ENCODE measurements at regions not wholly inside any gene's neighbourhood (a gene's known extent, or its start where the extent isn't known, plus 50 kb on each side); places are given as distances from the start of the nearest gene placed in this dataset.

- no peak for DNase-seq (ENCODE audit: low read depth)
- H3K4me3 ChIP-seq (ENCODE audit: low read depth, low read length) = no peak overlapping the region
- no peak for TF ChIP-seq CTCF (IDR thresholded peaks at IDR 0.05; ENCODE audit: low read depth, low read length, missing control alignments)
- in situ Hi-C loops (cut with HindIII; ENCODE audit: low sequenced_read_pairs) = no loop called here
Observed at GRCh38 chr14:87073880-87074570, 919.0 kb downstream of the GALC start.

GRCh38 chr14:87067591-87067990 lies 925.4 kb downstream of the GALC start:
- DNase-seq (ENCODE audit: low read depth) = no peak
- in situ Hi-C loops (cut with HindIII; ENCODE audit: low sequenced_read_pairs) = no loop called here
- no peak for TF ChIP-seq CTCF (IDR thresholded peaks at IDR 0.05; ENCODE audit: low read depth, low read length, missing control alignments)

GRCh38 chr14:87067061-87067460 lies 925.9 kb downstream of the GALC start:
- no peak overlapping the region for H3K4me3 ChIP-seq (ENCODE audit: low read depth, low read length)
- DNase-seq (ENCODE audit: low read depth) = no peak
- in situ Hi-C loops (cut with HindIII; ENCODE audit: low sequenced_read_pairs) = no loop called here
- TF ChIP-seq CTCF (IDR thresholded peaks at IDR 0.05; ENCODE audit: low read depth, low read length, missing control alignments) = no peak

More at GRCh38 chr14:87067591-87067990, 925.4 kb downstream of the GALC start:
- no peak overlapping the region for H3K4me3 ChIP-seq (ENCODE audit: low read depth, low read length)

- in situ Hi-C loops (cut with HindIII; ENCODE audit: low sequenced_read_pairs) = no loop called here
- no peak for DNase-seq (ENCODE audit: low read depth)
- H3K4me3 ChIP-seq (ENCODE audit: low read depth, low read length) = no peak overlapping the region
- TF ChIP-seq CTCF (IDR thresholded peaks at IDR 0.05; ENCODE audit: low read depth, low read length, missing control alignments) = peak; percentile 61
Observed at GRCh38 chr14:87066221-87066817, 926.7 kb downstream of the GALC start.

- TF ChIP-seq CTCF (IDR thresholded peaks at IDR 0.05; ENCODE audit: low read depth, low read length, missing control alignments) = no peak
- in situ Hi-C loops (cut with HindIII; ENCODE audit: low sequenced_read_pairs) = no loop called here
- no peak overlapping the region for H3K4me3 ChIP-seq (ENCODE audit: low read depth, low read length)
- no peak for DNase-seq (ENCODE audit: low read depth)
Observed at GRCh38 chr14:87065366-87065765, 927.6 kb downstream of the GALC start.

GRCh38 chr14:87063181-87063580 lies 929.8 kb downstream of the GALC start:
- no peak for TF ChIP-seq CTCF (IDR thresholded peaks at IDR 0.05; ENCODE audit: low read depth, low read length, missing control alignments)
- no peak overlapping the region for H3K4me3 ChIP-seq (ENCODE audit: low read depth, low read length)
- in situ Hi-C loops (cut with HindIII; ENCODE audit: low sequenced_read_pairs) = no loop called here
- DNase-seq (ENCODE audit: low read depth) = no peak

All from astrocyte of the cerebellum (primary cell).